Suprapubic skin (tissue), 4 donors: ENCODE measurements at regions not wholly inside any gene's neighbourhood (a gene's known extent, or its start where the extent isn't known, plus 50 kb on each side); places are given as distances from the start of the nearest gene placed in this dataset.

Experiments
- DNase-seq, 2 donors: peaks; one replicate each; pipeline ENCODE4 v3.0.0-alpha.2; 2019; ENCODE audit warnings: low spot score in 2 of 2
- H3K27ac ChIP-seq: fragments of 200-600 bp; sonication (generic); one replicate; pipeline ENCODE4 v1.5.1; 2019
- H3K27me3 ChIP-seq: fragments of 200-600 bp; sonication (generic); one replicate; pipeline ENCODE4 v1.5.1; 2019
- H3K36me3 ChIP-seq: fragments of 200-600 bp; sonication (generic); one replicate; pipeline ENCODE4 v1.5.1; 2019
- H3K4me1 ChIP-seq: fragments of 200-600 bp; sonication (generic); one replicate; pipeline ENCODE4 v1.5.1; 2019
- H3K4me3 ChIP-seq: fragments of 200-600 bp; sonication (generic); one replicate; pipeline ENCODE4 v1.5.1; 2019; ENCODE audit warnings: mild to moderate bottlenecking
- H3K9me3 ChIP-seq: fragments of 200-600 bp; sonication (generic); one replicate; pipeline ENCODE4 v1.5.1; 2019
- EP300 ChIP-seq: sonication (generic); formaldehyde crosslinking; IDR thresholded peaks from one replicate; pipeline ENCODE4 v1.6.1; 2017; ENCODE audit warnings: antibody characterized with exemption
- POLR2A ChIP-seq, 2 donors: fragments of 450-650 bp; IDR thresholded peaks; one replicate each; pipeline ENCODE4 v1.6.1; 2017; ENCODE audit warnings: antibody characterized with exemption in 2 of 2, mild to moderate bottlenecking in 2 of 2, moderate library complexity in 2 of 2
- POLR2AphosphoS5 ChIP-seq, 3 donors: sonication (generic); formaldehyde crosslinking; IDR thresholded peaks; one replicate each; pipeline ENCODE4 v1.6.1; 2017; ENCODE audit warnings: antibody characterized with exemption in 3 of 3
- WGBS: methylation state at CpG from one replicate; pipeline ENCODE4 v1.1.5; 2018; 5-methylcytosine and 5-hydroxymethylcytosine counted together
- TF ChIP-seq, protein P1 (sequence below), 2 donors: fragments of 200-600 bp in 1 of 2; fragments of 450-650 bp in 1 of 2; sonication (generic) in 1 of 2; IDR thresholded peaks; one replicate each; pipeline ENCODE4 v1.5.1; 2016 to 2019; ENCODE audit warnings: antibody characterized with exemption in 2 of 2, mild to moderate bottlenecking in 1 of 2, moderate library complexity in 1 of 2

DNA sequence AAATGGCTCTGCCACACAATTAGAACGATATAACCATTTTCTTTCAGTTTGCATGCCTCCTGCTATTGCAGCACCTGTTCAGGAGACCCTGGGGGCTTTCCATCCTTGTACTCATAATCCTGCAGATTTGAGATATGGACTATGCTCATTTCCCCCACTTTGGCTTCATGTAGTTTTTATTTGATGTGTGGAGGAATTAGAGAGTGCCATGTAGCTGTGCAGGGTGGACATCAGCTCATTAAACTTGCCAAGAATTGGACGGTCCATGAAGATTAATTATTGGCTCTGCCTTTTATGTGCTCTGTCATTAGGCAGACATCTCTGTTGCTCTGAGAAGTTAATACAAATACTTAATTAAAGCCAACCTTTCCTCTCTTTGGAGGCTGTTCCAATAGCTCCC lies 66.2 kb upstream of the CD83 start:
- Histone ChIP-seq H3K27ac (no peak overlapping the region), H3K36me3 (no peaks in the 10 kb centered on the region), H3K4me3 (no peak overlapping the region), H3K9me3 (no peaks in the 10 kb centered on the region), H3K4me1 (peaks cover under 1% of the 10 kb centered on the region), H3K27me3 (peaks cover 6% of the 10 kb centered on the region)
- 52% methylated on average over 2 of the region's 2 CpGs for WGBS
- no peak for DNase-seq
- TF ChIP-seq, protein P1, sequence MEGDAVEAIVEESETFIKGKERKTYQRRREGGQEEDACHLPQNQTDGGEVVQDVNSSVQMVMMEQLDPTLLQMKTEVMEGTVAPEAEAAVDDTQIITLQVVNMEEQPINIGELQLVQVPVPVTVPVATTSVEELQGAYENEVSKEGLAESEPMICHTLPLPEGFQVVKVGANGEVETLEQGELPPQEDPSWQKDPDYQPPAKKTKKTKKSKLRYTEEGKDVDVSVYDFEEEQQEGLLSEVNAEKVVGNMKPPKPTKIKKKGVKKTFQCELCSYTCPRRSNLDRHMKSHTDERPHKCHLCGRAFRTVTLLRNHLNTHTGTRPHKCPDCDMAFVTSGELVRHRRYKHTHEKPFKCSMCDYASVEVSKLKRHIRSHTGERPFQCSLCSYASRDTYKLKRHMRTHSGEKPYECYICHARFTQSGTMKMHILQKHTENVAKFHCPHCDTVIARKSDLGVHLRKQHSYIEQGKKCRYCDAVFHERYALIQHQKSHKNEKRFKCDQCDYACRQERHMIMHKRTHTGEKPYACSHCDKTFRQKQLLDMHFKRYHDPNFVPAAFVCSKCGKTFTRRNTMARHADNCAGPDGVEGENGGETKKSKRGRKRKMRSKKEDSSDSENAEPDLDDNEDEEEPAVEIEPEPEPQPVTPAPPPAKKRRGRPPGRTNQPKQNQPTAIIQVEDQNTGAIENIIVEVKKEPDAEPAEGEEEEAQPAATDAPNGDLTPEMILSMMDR (IDR thresholded peaks at IDR 0.05): no peak
- TF ChIP-seq POLR2AphosphoS5 (IDR thresholded peaks at IDR 0.05): no peak
- no peak for TF ChIP-seq POLR2A (IDR thresholded peaks at IDR 0.05)
- TF ChIP-seq EP300: no peak

GRCh38 chr6:14053811-14054210 lies 63.8 kb upstream of the CD83 start:
- TF ChIP-seq EP300 (no peak), POLR2A (IDR thresholded peaks at IDR 0.05) (no peak), POLR2AphosphoS5 (IDR thresholded peaks at IDR 0.05) (no peak)
- TF ChIP-seq, protein P1 (IDR thresholded peaks at IDR 0.05): no peak
- no peak for DNase-seq
- no peaks in the 10 kb centered on the region for H3K9me3 ChIP-seq
- H3K4me1 ChIP-seq: no peaks in the 10 kb centered on the region
- H3K4me3 ChIP-seq: no peak overlapping the region
- no peaks in the 10 kb centered on the region for H3K36me3 ChIP-seq
- WGBS: 66% methylated on average over 2 of the region's 2 CpGs
- peaks cover 6% of the 10 kb centered on the region for H3K27me3 ChIP-seq
- no peak overlapping the region for H3K27ac ChIP-seq

- Histone ChIP-seq H3K9me3 (no peaks in the 10 kb centered on the region), H3K27me3 (peaks cover 5% of the 10 kb centered on the region), H3K27ac (no peak overlapping the region), H3K36me3 (no peaks in the 10 kb centered on the region), H3K4me1 (peaks cover 7% of the 10 kb centered on the region), H3K4me3 (no peak overlapping the region)
- TF ChIP-seq, protein P1 (IDR thresholded peaks at IDR 0.05): no peak
- TF ChIP-seq EP300: no peak
- TF ChIP-seq POLR2A (IDR thresholded peaks at IDR 0.05): no peak
- no peak for TF ChIP-seq POLR2AphosphoS5 (IDR thresholded peaks at IDR 0.05)
- WGBS: 48% methylated on average over 2 of the region's 2 CpGs
- DNase-seq: no peak
Measured at GRCh38 chr6:14055541-14055940, 62.0 kb upstream of the CD83 start.

GRCh38 chr6:14058029-14058695 lies 59.4 kb upstream of the CD83 start:
- Histone ChIP-seq H3K27ac (no peak overlapping the region), H3K36me3 (no peaks in the 10 kb centered on the region), H3K9me3 (no peaks in the 10 kb centered on the region), H3K27me3 (peaks cover 2% of the 10 kb centered on the region), H3K4me3 (no peak overlapping the region), H3K4me1 (peaks cover 8% of the 10 kb centered on the region)
- TF ChIP-seq EP300 (no peak), POLR2AphosphoS5 (IDR thresholded peaks at IDR 0.05) (no peak), POLR2A (IDR thresholded peaks at IDR 0.05) (no peak)
- TF ChIP-seq, protein P1 (IDR thresholded peaks at IDR 0.05): no peak
- no peak for DNase-seq
- WGBS: 80% methylated on average over 10 of the region's 10 CpGs

- Histone ChIP-seq H3K36me3 (no peaks in the 10 kb centered on the region), H3K27ac (no peak overlapping the region), H3K4me1 (peaks cover 8% of the 10 kb centered on the region), H3K27me3 (peaks cover 2% of the 10 kb centered on the region), H3K4me3 (no peak overlapping the region), H3K9me3 (no peaks in the 10 kb centered on the region)
- 91% methylated on average over 3 of the region's 3 CpGs for WGBS
- TF ChIP-seq, protein P1 (IDR thresholded peaks at IDR 0.05): no peak
- TF ChIP-seq POLR2A (IDR thresholded peaks at IDR 0.05) (no peak), EP300 (no peak), POLR2AphosphoS5 (IDR thresholded peaks at IDR 0.05) (no peak)
- no peak for DNase-seq
Measured at GRCh38 chr6:14058735-14059134, 58.8 kb upstream of the CD83 start.
